Neural cell (in vitro differentiated cells): ENCODE measurements at regions not wholly inside any gene's neighbourhood (a gene's known extent, or its start where the extent isn't known, plus 50 kb on each side); places are given as distances from the start of the nearest gene placed in this dataset.
A peak's percentile ranks its signal among the peaks of the same experiment; 100 is the strongest.

Experiments
- CTCF ChIP-seq: fragments of 450-650 bp; IDR thresholded peaks from 2 replicates; pipeline ENCODE4 v1.5.1; 2014; ENCODE audit warnings: antibody characterized with exemption, mild to moderate bottlenecking, moderate library complexity; ENCODE audit not compliant: poor library complexity, severe bottlenecking
- EP300 ChIP-seq: fragments of 450-650 bp; conservative IDR thresholded peaks from 2 replicates; pipeline ENCODE4 v1.6.1; 2014; ENCODE audit warnings: antibody characterized with exemption, mild to moderate bottlenecking, moderate library complexity; ENCODE audit not compliant: poor library complexity, severe bottlenecking
- EZH2 ChIP-seq: fragments of 200-600, 300-800 bp; shearing (Covaris generic), sonication (generic); IDR thresholded peaks from 2 replicates; pipeline ENCODE4 v1.6.1; 2014; ENCODE audit warnings: antibody characterized with exemption, low read length, borderline replicate concordance, mild to moderate bottlenecking; ENCODE audit not compliant: insufficient read depth, poor library complexity, severe bottlenecking
- POLR2AphosphoS5 ChIP-seq: IDR thresholded peaks from 2 replicates; pipeline ENCODE4 v1.6.1; 2012
- RAD21 ChIP-seq: fragments of 450-650 bp; conservative IDR thresholded peaks from 2 replicates; pipeline ENCODE4 v1.6.1; 2014; ENCODE audit warnings: antibody characterized with exemption, mild to moderate bottlenecking, moderate library complexity
- SMC3 ChIP-seq: fragments of 450-650 bp; conservative IDR thresholded peaks from 2 replicates; pipeline ENCODE4 v1.6.1; 2014; ENCODE audit warnings: antibody characterized with exemption, mild to moderate bottlenecking, moderate library complexity; ENCODE audit not compliant: poor library complexity
- TAF1 ChIP-seq: IDR thresholded peaks from 2 replicates; pipeline ENCODE4 v1.6.1; 2012; ENCODE audit warnings: low read depth
- TF ChIP-seq, protein P1 (sequence below): IDR thresholded peaks from 2 replicates; pipeline ENCODE4 v1.6.1; 2012; ENCODE audit warnings: borderline replicate concordance

GRCh38 chr1:217010253-217010652 is 287.0 kb upstream of the ESRRG start:
- TF ChIP-seq, protein P1, sequence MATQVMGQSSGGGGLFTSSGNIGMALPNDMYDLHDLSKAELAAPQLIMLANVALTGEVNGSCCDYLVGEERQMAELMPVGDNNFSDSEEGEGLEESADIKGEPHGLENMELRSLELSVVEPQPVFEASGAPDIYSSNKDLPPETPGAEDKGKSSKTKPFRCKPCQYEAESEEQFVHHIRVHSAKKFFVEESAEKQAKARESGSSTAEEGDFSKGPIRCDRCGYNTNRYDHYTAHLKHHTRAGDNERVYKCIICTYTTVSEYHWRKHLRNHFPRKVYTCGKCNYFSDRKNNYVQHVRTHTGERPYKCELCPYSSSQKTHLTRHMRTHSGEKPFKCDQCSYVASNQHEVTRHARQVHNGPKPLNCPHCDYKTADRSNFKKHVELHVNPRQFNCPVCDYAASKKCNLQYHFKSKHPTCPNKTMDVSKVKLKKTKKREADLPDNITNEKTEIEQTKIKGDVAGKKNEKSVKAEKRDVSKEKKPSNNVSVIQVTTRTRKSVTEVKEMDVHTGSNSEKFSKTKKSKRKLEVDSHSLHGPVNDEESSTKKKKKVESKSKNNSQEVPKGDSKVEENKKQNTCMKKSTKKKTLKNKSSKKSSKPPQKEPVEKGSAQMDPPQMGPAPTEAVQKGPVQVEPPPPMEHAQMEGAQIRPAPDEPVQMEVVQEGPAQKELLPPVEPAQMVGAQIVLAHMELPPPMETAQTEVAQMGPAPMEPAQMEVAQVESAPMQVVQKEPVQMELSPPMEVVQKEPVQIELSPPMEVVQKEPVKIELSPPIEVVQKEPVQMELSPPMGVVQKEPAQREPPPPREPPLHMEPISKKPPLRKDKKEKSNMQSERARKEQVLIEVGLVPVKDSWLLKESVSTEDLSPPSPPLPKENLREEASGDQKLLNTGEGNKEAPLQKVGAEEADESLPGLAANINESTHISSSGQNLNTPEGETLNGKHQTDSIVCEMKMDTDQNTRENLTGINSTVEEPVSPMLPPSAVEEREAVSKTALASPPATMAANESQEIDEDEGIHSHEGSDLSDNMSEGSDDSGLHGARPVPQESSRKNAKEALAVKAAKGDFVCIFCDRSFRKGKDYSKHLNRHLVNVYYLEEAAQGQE: no peak
- TF ChIP-seq EP300 (peak; percentile 33), POLR2AphosphoS5 (no peak), CTCF (no peak), EZH2 (no peak), RAD21 (no peak), SMC3 (no peak), TAF1 (no peak)
